HG02840 (cell line): ENCODE measurements at regions not wholly inside any gene's neighbourhood (a gene's known extent, or its start where the extent isn't known, plus 50 kb on each side); places are given as distances from the start of the nearest gene placed in this dataset.

Experiments used
- ATAC-seq: cut with Tn5 transposase; IDR thresholded peaks from one replicate; pipeline ENCODE4 v1.9.1; 2021; ENCODE audit warnings: mild to moderate bottlenecking, moderate library complexity, moderate number of reproducible peaks; ENCODE audit not compliant: unreplicated experiment, low FRiP score

GRCh38 chr4:146029939-146030710 lies 91.5 kb upstream of the ZNF827 start:
- ATAC-seq, result peak; percentile 79

GRCh38 chr4:146029147-146029546 lies 90.5 kb upstream of the ZNF827 start:
- peak; percentile 33 for ATAC-seq

GRCh38 chr4:146027761-146028160 lies 89.1 kb upstream of the ZNF827 start:
- no peak for ATAC-seq

- peak; percentile 97 for ATAC-seq
Observed at GRCh38 chr4:146023334-146023967, 84.8 kb upstream of the ZNF827 start.

- ATAC-seq, result no peak
Observed at GRCh38 chr4:146022541-146022940, 83.9 kb upstream of the ZNF827 start.

- no peak for ATAC-seq
Observed at GRCh38 chr4:146018247-146018646, 79.6 kb upstream of the ZNF827 start.

- no peak for ATAC-seq
Observed at GRCh38 chr4:146004730-146005129, 66.1 kb upstream of the ZNF827 start.

- no peak for ATAC-seq
Observed at GRCh38 chr4:145988628-145989027, 50.0 kb upstream of the ZNF827 start.
